ENCODE measurements at regions not wholly inside any gene's neighbourhood (a gene's known extent, or its start where the extent isn't known, plus 50 kb on each side); places are given as distances from the start of the nearest gene placed in this dataset.

DNA sequence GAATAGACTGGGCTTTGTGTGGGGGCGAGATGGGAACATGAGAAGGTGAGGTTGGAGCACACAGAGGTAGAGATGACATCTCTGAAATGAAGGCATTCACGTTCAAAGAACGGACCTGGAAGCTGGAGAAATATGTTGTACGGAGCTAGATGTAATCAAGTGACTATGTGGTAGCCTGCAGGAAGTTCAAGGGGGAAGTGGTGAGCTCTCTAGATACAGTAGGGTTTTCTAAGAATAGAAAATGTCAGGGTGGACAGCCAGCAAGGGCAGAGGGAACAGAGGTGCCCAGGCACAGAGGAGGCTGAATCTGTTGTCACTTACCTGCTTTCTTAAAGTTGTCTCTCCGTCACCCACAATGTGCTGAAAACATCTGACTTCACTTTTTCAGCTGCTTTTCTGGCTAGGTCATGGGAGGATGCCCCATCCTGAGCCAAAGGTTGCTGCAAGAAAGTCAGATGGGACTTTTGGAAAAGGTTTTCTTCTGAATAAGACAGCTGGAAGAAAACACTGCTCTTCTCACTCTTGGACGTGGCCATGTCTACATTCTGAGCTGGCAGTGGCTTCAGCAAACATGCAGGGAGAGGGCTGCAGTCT lies 171.5 kb upstream of the B3GAT1 start:
- no peak for DNase-seq
- in situ Hi-C loops (cut with HindIII; ENCODE audit: low pct_ligation_motif_present, low pct_unique_long_range_greater_than_20kb, low sequenced_read_pairs), result no loop called here

DNA sequence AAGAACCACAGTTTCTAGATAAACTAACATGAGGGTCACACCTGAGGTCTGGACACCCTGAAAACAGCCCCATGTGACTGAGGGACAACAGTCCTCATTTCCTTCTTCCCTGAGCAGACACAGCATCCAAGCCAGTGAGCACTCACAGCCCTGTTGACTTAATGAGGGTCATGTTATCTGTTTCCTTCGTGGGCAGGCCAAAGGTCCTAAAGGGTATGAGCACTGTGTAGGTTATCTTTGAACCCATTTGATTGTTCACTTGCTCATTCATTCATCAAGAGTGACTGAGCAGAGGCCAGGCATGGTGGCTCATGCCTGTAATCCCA lies 170.7 kb upstream of the B3GAT1 start:
- no peak for DNase-seq
- in situ Hi-C loops (cut with HindIII; ENCODE audit: low pct_ligation_motif_present, low pct_unique_long_range_greater_than_20kb, low sequenced_read_pairs), result no loop called here

DNA sequence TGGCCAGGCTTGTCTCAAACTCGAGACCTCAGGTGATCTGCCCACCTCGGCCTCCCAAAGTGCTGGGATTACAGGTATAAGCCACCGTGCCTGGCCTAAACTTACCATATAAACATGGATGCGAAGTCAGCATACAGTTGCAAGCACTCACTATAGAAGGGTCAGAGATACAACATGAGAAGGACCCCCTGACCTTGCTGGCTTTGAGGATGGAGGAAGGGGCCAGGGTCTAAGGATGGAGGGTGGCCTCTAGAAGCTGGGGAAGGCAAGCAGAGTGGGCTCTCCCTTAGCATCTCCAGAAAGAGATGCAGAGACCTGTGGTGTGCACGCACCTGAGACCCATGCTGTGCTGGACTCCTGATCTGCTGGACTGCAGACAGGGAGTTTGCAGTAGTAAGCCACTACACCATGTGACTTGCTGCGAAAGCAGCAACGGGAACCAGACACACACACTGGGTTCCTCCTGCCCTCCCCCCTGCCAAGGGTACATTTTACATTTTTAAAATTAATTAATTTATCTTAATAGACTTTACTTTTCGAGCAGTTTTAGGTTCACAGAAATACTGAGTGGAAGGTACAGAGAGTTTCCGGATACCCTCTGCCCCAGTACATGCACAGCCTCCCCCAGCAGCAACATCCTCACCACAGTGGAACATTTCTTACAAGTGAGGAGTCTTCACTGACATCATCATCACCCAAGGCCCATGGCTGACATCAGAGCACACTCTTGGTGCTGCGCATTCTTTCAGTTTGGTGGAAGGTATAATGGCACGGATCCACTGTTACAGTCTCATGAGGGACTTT lies 170.1 kb upstream of the B3GAT1 start:
- in situ Hi-C loops (cut with HindIII; ENCODE audit: low pct_ligation_motif_present, low pct_unique_long_range_greater_than_20kb, low sequenced_read_pairs), result no loop called here
- DNase-seq, result no peak

DNA sequence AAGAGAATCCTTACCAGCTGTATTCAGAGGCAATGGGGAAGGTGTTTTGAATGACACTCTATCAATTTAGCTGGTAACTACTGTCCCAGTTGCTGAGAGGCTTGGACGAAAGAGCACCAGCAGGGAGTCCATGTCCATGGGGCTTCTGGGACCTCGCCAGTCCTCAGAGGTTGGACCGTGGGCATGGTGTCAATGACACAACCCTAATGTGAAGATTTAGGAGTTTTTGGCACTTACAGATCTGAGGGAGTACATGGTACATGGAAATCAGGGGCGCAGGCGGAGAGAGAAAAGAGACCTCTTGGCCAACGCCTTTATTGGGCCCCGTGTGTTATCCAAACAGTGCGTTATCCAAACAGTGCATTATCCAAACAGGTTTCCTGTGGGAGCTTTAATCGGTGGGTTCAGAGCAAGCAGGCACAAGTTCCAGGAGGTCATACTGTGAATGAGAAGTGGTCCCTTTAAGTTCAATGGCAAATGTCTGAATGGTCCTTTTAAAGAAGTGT lies 169.1 kb upstream of the B3GAT1 start:
- DNase-seq, result no peak
- in situ Hi-C loops (cut with HindIII; ENCODE audit: low pct_ligation_motif_present, low pct_unique_long_range_greater_than_20kb, low sequenced_read_pairs), result no loop called here

DNA sequence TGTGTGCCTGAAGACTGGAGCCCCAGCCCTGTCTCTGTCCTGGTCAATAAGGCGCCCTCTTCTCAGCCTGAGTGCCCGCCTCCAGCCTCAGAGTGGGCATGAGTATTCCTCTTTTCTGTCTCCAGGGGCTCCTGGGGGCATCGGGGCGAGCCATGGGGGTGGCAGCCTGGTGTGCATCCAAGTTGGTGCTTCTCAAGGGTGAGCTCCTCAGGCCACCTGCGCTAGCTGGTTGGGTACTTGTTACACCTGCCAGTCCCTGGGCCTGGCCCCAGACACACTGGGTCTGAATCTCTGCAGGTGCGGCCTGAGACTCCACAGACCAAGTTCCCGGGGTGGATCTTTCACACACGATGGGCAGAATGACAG lies 168.6 kb upstream of the B3GAT1 start:
- in situ Hi-C loops (cut with HindIII; ENCODE audit: low pct_ligation_motif_present, low pct_unique_long_range_greater_than_20kb, low sequenced_read_pairs), result no loop called here
- no peak for DNase-seq

DNA sequence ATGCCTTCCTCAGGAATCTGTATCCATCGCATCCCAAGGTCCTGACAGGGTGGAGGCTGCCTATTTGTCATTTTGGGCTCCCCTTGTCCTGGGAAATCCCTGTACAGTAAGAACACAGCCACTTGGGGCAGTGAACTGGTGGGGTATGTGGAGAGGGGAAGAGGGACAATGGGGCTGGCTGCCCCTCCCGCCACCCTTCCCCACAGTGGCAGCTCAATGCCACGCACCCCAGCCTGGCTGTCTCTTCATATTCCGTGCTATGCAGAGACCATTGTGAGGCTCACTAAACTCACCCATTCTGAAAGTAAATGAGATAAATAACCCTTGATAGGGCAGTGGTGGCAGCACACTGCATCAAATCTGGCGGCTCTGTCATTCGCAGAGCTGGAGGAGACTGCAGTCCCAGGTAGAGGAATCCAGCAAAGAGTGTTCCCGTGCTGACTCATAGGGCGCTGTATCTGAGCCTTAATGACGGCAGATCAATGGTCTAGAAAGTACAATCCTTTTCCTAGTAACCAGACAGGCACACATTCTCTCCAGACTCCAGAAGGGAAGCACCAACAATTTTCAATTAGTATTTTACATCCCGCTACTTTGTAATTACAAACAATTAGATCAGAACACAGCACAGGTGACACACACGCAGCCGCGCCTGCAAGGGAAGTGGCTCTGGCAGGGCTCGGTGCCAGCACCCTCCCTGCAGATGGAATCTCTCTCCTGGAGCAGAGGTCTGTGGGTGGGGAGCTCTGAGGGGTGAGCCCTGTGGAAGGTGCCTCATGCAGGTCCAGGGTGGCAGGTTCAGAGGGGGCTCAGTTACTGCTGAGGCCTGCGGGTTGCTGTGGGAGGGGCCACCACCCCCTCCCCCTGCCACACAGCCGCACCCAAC lies 167.9 kb upstream of the B3GAT1 start:
- in situ Hi-C loops (cut with HindIII; ENCODE audit: low pct_ligation_motif_present, low pct_unique_long_range_greater_than_20kb, low sequenced_read_pairs), result no loop called here
- DNase-seq, result no peak

DNA sequence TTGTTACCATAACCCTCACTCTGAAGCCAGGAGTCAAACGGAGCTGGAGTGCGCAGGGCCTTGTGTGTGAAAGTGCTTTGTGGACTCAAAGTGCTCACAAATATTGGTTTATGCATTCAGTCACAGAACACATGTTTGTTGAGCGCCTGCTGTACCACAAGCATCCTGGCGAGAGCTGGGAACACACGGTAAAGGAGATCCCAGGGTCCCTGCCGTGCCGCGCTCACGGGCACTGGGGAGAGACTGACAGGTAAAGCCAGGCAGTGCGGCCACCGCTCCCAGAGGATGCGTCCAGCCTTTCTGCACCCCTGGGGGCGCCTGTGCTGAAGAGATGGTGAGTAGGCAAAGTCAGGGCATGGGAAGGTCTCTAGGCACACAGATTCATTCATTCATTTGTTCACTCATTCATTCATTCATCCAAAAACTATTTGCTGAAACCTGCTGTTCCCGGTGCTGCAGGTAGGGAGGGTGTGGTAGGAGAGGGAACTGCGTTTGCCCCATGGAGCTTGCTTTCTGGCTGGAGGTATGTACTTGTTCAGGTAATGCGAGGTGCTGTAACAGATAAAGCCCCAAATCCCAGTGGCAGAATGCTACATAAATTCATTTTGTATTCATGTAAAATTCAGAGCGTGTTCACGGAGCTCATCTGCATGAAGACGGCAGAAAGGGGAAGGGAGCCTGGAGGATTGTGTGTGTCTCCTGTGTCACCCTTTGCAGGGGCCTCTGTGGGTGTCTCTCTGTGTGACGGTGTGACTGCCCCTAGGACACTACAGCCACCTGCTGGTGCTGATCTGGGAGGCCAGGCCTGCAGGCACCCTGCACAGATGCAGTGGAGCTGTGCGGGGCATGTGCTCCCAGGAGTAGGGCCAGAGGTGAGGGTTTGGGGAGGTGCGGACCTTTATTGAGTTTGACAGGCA lies 167.0 kb upstream of the B3GAT1 start:
- in situ Hi-C loops (cut with HindIII; ENCODE audit: low pct_ligation_motif_present, low pct_unique_long_range_greater_than_20kb, low sequenced_read_pairs), result no loop called here
- no peak for DNase-seq

DNA sequence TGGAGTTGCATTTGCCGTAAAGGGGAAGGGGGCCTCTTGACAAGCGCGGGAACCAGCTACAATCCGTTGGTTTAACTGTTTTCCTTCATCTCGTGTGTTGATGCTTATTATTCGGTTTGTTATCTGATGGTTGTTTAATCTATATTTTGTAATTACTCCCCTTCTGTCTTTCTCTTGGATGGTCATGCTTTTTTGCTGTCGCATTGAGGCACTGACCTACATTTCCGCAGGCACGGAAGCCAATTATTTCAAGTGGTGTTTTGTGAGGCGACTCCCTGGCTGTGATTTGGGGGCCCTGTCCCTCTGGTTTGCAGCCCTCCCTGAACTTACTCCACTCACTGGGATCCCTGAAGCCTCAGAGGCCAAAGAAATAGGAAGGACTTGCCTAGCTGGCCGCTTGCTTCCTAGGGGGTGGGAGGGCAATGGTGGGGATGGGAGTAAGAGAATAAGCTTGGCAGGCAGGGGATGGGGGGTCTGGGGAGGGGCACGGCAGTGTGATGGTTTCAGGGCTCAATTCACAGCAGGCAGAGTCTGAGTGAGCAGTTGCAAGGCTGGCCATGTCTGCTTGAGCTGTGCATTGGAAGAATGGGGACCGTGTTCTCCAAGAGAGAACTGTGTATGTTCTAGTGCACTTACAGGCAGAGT lies 165.8 kb upstream of the B3GAT1 start:
- in situ Hi-C loops (cut with HindIII; ENCODE audit: low pct_ligation_motif_present, low pct_unique_long_range_greater_than_20kb, low sequenced_read_pairs), result no loop called here
- no peak for DNase-seq

DNA sequence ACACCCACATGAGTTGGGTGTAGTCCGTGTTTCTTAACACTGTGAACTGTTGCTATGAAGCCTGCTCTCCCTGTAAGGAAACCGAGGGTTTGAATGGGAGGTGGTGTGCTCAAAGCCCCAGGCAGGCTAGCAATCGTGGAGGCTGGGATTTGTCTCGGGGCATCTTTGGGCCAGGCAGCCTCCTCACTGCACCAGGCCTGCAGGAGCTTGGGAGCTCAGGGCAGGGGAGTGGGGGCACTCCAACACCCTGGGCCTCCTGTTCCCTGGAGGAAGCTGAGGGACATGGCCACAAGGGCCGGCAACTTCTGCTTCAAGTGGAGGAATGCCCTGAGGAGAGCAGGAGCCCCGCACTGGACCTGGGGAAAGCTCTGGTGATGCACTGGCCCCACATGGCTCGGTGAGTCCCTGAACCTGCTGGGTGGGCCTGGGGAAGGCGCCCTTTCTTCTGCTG lies 164.7 kb upstream of the B3GAT1 start:
- DNase-seq, result no peak
- in situ Hi-C loops (cut with HindIII; ENCODE audit: low pct_ligation_motif_present, low pct_unique_long_range_greater_than_20kb, low sequenced_read_pairs), result no loop called here

DNA sequence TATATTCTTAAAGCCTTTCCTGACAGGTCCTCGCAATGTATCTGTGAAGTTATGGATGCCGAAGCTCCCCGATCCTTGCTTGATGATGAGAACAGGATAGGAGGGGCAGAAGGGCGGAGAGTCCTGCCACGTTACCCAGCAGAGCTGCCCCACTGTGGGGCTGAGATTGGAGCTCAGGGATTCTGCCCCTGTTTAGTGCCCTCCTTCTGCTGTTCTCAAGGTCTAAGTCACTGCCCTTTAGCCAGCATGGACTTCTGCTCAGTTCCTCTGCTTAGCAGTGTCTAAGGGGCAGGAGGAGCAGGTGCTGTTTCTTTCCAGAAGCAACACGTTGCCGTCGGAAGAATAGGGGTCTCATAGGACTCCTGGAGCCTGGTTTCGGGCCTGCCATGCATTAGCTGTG lies 164.2 kb upstream of the B3GAT1 start:
- no peak for DNase-seq
- in situ Hi-C loops (cut with HindIII; ENCODE audit: low pct_ligation_motif_present, low pct_unique_long_range_greater_than_20kb, low sequenced_read_pairs), result no loop called here

DNA sequence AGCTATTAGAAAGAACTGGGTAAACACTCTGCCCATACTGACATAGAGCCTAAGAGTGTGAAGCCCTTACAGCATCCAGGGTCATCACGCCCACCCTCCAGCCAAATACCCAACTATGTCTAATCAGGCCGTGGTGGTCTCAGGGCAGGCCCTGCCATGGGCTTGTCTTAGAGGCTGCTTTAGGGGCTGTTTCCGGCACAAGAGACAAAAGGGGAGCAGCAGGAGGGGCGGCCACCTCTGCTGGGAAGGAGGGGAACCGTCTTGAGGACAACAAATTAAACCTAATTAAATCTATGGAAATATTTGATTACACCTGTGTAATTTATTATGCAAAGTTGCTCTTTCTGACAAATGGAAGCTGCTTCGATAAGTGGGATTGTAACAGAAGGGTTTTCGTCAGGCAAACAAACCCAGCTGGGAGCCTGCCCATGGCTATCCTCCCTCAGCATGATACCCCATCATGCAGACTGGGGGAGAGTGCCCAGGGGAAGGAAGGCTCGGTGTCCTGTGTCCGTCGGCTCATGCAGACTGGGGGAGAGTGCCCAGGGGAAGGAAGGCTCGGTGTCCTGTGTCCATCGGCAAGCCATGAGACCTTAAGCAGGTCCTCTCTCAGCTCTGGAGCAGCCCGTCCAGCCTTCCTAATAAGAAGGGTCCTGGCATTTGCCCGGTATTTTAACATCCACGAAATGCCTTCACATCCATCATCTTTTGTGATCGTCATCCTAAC lies 163.6 kb upstream of the B3GAT1 start:
- no peak for DNase-seq
- in situ Hi-C loops (cut with HindIII; ENCODE audit: low pct_ligation_motif_present, low pct_unique_long_range_greater_than_20kb, low sequenced_read_pairs), result no loop called here

DNA sequence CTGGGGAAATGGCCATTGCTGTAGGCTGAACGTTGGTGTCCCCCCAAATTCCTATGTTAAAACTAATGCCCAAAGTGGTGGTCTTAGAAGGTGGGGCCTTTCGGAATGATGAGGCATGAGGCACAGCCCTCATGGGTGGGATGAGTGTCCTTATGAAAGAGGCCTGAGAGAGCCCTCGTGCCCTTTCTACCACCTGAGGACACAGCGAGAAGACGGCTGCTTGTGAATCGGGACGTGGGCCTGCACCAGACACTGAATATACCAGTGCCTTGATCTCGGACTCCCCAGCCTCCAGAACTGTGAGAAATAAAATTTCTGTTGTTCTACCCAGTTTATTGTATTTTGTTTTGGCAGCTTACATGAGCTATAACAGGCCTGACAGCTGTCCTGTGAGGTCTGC lies 162.9 kb upstream of the B3GAT1 start:
- in situ Hi-C loops (cut with HindIII; ENCODE audit: low pct_ligation_motif_present, low pct_unique_long_range_greater_than_20kb, low sequenced_read_pairs), result no loop called here

DNA sequence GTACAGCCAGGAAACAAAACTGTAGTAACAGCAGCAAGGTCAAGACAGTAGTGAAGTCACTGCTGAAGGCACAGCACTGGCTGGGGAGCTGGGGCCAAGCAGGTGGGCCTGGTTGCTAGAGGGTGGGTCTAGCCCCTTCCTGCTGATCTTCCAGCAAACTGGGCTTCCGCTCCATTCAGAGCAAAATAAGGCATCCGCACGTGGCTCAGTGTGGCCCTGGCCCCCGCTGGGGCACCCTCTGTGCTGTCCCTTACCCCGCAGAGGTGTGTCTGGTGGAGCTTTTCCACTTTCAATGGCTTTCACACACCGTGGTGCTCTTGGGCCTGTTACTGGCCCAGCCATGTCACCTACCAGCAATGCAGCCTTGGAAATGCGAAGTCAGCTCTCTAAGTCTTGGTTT lies 162.4 kb upstream of the B3GAT1 start:
- in situ Hi-C loops (cut with HindIII; ENCODE audit: low pct_ligation_motif_present, low pct_unique_long_range_greater_than_20kb, low sequenced_read_pairs), result no loop called here
- no peak for DNase-seq

More for the DNA sequence above, 162.9 kb upstream of the B3GAT1 start:
- no peak for DNase-seq

DNA sequence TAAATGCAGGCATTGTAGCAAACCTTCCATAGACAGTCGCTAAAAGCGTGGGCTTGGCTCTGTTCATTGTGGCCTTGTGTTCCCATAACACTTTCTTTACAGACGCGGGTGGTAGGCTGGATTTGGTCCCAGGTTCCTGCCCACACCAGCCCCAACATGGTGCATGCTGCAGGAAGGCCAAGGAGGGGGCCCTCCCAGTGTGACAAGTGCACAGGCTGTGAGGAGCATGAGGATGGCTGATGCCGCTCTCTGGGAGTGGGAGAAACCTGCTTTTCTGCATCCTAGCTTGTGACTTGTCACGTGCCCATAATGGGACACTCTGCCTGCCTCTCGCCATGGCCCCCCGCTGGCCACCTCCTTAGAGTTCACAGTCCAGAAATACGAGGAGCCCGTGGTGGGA lies 161.8 kb upstream of the B3GAT1 start:
- in situ Hi-C loops (cut with HindIII; ENCODE audit: low pct_ligation_motif_present, low pct_unique_long_range_greater_than_20kb, low sequenced_read_pairs), result no loop called here
- DNase-seq, result no peak

DNA sequence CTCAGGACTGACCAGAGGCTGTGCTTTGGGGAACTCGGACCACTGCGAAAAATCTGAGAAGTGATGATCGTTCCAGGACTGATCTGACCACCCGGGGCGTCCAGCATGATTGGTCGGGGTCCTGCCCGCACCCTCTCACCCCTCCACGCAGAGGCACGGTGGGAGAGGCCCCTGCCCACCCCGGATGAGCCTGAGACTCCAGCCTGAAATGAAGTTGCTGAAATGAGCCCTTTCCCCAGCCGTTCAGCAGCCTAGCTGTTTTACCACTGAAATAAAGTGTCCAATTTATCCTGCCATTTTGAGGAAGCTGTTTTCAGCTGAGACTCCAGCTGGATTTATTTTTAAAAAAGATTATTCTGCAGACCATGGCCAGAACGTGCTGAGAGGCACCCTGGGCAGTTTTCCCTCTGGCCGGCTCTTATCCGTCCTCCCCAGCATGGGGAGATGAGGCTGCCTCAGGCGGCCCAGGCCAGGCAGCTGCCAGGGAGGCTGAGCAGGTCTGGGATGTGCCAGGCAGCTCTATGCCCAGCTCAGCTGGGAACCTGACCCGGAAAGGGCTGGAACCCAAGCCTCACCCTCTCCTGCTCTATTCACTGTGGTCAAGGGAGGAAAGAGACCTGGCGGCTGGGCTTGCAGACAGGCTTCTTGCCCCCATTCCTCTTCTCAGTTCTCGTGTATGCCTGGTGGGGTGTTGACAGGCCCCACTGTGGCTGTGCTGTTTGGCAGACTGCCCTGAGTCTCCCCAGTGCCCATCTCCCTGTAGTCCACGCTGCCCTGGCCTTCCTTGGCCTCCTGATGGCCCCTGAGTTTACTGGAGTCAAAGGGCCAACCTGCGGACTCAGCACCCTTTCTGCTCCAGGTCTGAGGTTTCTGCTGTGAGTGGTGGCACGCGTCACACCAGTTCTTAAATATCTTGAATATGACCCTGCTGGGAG lies 161.0 kb upstream of the B3GAT1 start:
- DNase-seq, result no peak
- in situ Hi-C loops (cut with HindIII; ENCODE audit: low pct_ligation_motif_present, low pct_unique_long_range_greater_than_20kb, low sequenced_read_pairs), result no loop called here

DNA sequence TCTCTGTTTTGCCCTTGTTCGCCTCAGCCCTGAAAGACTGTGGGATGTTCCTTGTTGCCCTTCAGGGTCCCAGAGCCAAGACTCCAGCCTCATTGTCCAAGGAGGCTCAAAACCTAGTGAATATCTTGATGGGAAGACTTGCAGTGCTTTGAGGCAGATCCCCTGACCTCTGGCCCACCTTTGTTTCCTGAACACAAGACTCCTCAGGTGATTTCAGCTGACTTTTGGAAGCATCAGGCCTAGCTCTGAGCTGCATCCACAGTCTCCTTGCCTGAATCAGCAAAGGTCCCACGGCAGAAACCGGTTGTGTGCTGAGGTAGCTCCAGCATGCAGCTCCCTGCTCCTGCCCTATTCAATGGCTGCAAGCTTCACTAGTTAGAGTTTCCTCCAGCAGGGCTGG lies 159.3 kb upstream of the B3GAT1 start:
- no peak for DNase-seq
- in situ Hi-C loops (cut with HindIII; ENCODE audit: low pct_ligation_motif_present, low pct_unique_long_range_greater_than_20kb, low sequenced_read_pairs), result no loop called here
